Gastrocnemius medialis (tissue), 4 donors: ENCODE measurements at regions not wholly inside any gene's neighbourhood (a gene's known extent, or its start where the extent isn't known, plus 50 kb on each side); places are given as distances from the start of the nearest gene placed in this dataset.

Experiments
- ATAC-seq, 2 donors: fragments of 150-250 bp; one replicate each; pipeline ENCODE4 v1.9.1; 2016
- DNase-seq, 2 donors: peaks; one replicate each; pipeline ENCODE4 v3.0.0-alpha.2; 2019
- H3K27ac ChIP-seq, 4 donors: fragments of 200-600 bp; sonication (generic); 1 replicate in 1 of 4; 2 replicates in 3 of 4; pipeline ENCODE4 v1.5.1; 2016 to 2018; ENCODE audit warnings: mild to moderate bottlenecking in 2 of 4, moderate library complexity in 1 of 4
- H3K27me3 ChIP-seq, 3 donors: fragments of 200-600 bp; sonication (generic) in 2 of 3; 1 replicate in 1 of 3; 2 replicates in 2 of 3; pipeline versions ENCODE4 v1.5.1 to v1.6.0; 2016 to 2019; ENCODE audit warnings: mild to moderate bottlenecking in 1 of 3, moderate library complexity in 1 of 3
- H3K36me3 ChIP-seq, 2 donors: fragments of 200-600 bp; sonication (generic) in 1 of 2; one replicate each; pipeline ENCODE4 v1.5.1; 2017 to 2018
- H3K4me1 ChIP-seq, 2 donors: fragments of 200-600 bp; sonication (generic) in 1 of 2; one replicate each; pipeline ENCODE4 v1.5.1; 2016 to 2017; ENCODE audit warnings: mild to moderate bottlenecking in 2 of 2
- H3K4me3 ChIP-seq, 4 donors: fragments of 200-600 bp; sonication (generic) in 3 of 4; 1 replicate in 1 of 4; 2 replicates in 3 of 4; pipeline ENCODE4 v1.5.1; 2016 to 2019; ENCODE audit warnings: mild to moderate bottlenecking in 2 of 4
- H3K9me3 ChIP-seq, 3 donors: fragments of 200-600 bp; sonication (generic) in 2 of 3; 1 replicate in 1 of 3; 2 replicates in 2 of 3; pipeline ENCODE4 v1.5.1; 2016 to 2019
- POLR2A ChIP-seq, 2 donors: fragments of 450-650 bp; IDR thresholded peaks; one replicate each; pipeline ENCODE4 v1.6.1; 2017; ENCODE audit warnings: antibody characterized with exemption in 2 of 2, mild to moderate bottlenecking in 2 of 2, moderate library complexity in 2 of 2
- in situ Hi-C, 4 donors: fragments of 200-750 bp; cut with MboI; loops; one replicate each; pipeline versions ENCODE4 v1.15.0 to v1.8.0; 2017; ENCODE audit warnings: low sequenced_read_pairs in 4 of 4
- intact Hi-C: fragments of 100-400 bp; cut with DNase I; formaldehyde crosslinking; loops from one replicate; pipeline ENCODE4 v1.15.1; 2023; ENCODE audit warnings: low total_unique reads
- TF ChIP-seq, protein P1 (sequence below), 5 experiments: fragments of 450-650 bp in 3 of 5; fragments of 200-600 bp in 2 of 5; sonication (generic) in 2 of 5; IDR thresholded peaks in 4 of 5; conservative IDR thresholded peaks in 1 of 5; 1 replicate in 4 of 5; 2 replicates in 1 of 5; pipeline ENCODE4 v1.5.1; 2016 to 2019; ENCODE audit warnings: antibody characterized with exemption in 5 of 5, mild to moderate bottlenecking in 3 of 5, moderate library complexity in 3 of 5

DNA sequence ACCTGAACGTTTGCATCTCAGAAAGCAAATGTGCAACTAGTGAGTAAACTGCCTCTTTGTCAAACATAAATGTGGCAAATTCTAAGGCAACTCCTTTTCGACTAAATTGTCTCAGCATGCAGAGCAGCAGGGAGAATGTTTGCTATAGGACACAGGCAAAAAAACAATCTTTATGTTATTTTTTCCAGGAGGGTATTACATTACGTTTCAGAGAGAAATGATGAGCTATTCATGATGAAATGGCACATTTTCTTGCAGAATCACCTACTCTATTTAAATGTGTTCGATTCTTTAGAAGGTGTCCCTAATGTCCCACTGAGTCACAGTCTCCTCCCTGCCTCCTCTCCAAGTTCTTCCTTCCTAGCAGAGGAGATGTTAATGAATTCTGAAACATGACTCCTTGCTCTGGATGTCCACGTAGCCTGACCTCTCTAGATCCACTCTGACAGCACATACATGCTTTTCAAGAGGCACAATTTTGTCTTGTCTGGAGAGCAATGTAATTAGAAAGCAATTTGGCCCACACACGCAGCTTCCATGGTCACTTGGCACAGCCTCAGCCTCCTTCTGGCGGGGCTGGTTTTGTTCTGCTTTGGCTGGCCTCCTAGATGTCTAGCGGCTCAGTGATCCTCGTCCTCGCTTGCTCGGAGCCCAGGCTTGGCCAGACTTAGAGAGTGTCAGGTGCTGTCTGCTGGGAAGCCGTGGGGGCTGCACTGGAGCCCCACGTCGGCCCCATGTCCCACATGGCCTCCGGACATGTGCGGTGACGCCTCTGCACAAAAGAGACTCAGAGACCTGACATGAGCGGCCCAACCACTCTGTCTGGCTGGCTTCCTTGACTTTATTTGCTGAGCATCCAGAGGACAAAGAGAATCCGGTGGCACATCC is 125.7 kb upstream of the ZNF438 start:
- Histone ChIP-seq H3K27ac (peak overlapping the region; percentile 55 to 74 (median 69)), H3K4me3 (peak overlapping the region; percentile 24 to 42 (median 30)), H3K36me3 (no peaks in the 10 kb centered on the region), H3K27me3 (no peaks in the 10 kb centered on the region), H3K4me1 (peaks cover 13 to 25% of the 10 kb centered on the region in 2 donors), H3K9me3 (peaks cover 0 to 5% (median 0%) of the 10 kb centered on the region in 3 donors)
- DNase-seq, result peak in 1 of 2 donors; percentile 28
- intact Hi-C loops (no loop called here), in situ Hi-C loops (no loop called here)
- TF ChIP-seq, protein P1, sequence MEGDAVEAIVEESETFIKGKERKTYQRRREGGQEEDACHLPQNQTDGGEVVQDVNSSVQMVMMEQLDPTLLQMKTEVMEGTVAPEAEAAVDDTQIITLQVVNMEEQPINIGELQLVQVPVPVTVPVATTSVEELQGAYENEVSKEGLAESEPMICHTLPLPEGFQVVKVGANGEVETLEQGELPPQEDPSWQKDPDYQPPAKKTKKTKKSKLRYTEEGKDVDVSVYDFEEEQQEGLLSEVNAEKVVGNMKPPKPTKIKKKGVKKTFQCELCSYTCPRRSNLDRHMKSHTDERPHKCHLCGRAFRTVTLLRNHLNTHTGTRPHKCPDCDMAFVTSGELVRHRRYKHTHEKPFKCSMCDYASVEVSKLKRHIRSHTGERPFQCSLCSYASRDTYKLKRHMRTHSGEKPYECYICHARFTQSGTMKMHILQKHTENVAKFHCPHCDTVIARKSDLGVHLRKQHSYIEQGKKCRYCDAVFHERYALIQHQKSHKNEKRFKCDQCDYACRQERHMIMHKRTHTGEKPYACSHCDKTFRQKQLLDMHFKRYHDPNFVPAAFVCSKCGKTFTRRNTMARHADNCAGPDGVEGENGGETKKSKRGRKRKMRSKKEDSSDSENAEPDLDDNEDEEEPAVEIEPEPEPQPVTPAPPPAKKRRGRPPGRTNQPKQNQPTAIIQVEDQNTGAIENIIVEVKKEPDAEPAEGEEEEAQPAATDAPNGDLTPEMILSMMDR (IDR thresholded peaks at IDR 0.05 in 4 of 5, conservative IDR thresholded peaks at IDR 0.05 in 1 of 5), result no peak
- no peak for TF ChIP-seq POLR2A (IDR thresholded peaks at IDR 0.05)
- peak; percentile 68 to 76 for ATAC-seq

DNA sequence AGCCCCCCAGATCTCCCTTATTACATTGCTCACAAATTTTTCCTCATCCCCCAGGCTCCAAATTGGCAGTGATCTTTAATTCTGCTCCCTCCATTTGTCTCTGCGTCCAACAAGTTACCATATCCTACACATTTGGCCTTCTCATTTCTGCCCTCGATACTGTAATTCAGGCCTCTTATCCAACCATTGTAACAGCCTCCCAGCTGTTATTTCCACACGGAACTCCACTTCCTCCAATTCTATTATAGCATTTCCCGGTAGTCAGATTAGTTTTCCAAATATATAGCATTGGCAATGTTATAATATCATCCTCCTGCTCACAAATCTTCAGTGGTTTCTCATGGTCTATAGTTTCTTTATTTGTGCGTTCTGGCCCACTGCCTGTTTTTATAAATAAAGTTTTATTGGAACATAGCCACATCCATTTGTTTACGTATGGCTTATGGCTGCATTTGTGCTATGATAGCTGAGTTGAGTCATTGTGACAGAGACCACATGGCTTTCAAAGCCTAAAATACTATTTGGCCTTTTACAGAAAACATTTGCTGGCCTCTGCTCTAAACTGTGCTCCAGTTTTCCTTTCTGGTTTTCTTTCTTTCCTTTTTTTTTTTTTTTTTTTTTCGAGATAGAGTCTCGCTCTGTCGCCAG is 126.5 kb upstream of the ZNF438 start:
- Histone ChIP-seq H3K27ac (peak overlapping the region; percentile 55 to 74 (median 69)), H3K4me1 (peaks cover 12 to 18% of the 10 kb centered on the region in 2 donors), H3K36me3 (no peaks in the 10 kb centered on the region), H3K4me3 (peak overlapping the region; percentile 24 to 42 (median 30)), H3K27me3 (no peaks in the 10 kb centered on the region), H3K9me3 (peaks cover 0 to 5% (median 0%) of the 10 kb centered on the region in 3 donors)
- in situ Hi-C loops, result no loop called here
- intact Hi-C loops, result no loop called here
- no peak for TF ChIP-seq POLR2A (IDR thresholded peaks at IDR 0.05)
- TF ChIP-seq, protein P1 (IDR thresholded peaks at IDR 0.05 in 4 of 5, conservative IDR thresholded peaks at IDR 0.05 in 1 of 5), result no peak
- DNase-seq, result no peak
- peak in 1 of 2 donors; percentile 36 for ATAC-seq

DNA sequence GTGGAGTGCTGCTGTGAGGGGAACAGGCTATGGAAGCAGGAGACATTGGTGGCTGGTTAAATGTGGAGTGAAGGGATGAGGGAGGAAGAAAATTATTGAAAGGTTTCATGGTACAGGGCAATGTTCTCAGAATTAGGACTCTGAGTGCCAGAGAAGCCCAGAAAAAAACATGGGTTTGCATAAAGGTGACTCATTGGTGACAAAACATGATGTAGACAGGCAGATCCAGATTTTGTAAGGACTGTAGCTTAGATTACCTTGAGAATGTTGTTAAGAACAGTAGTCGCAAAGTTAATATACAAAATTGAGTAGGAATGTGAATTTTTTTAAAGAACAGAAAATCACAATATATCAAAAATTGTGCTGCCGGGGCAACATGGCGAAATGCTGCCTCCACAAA is 134.9 kb upstream of the ZNF438 start:
- TF ChIP-seq POLR2A (IDR thresholded peaks at IDR 0.05), result no peak
- TF ChIP-seq, protein P1 (IDR thresholded peaks at IDR 0.05 in 4 of 5, conservative IDR thresholded peaks at IDR 0.05 in 1 of 5), result no peak
- H3K36me3 ChIP-seq, result no peaks in the 10 kb centered on the region

DNA sequence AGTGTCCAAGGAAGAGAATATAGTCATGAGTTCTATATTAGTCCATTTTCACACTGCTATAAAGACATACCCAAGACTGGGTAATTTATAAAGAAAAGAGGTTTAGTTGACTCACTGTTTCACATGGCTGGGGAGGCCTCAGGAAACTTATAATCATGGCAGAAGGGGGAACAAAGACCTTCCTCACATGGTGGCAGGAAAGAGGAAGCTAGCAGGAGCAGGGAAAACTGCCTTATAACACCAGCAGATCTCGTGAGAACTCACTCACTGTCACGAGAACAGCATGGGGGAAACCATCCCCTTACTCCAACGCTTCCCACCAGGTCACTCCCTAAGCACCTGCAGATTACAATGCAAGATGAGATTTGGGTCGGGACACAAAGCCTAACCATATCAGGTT is 139.0 kb upstream of the ZNF438 start:
- H3K4me1 ChIP-seq, result no peaks in the 10 kb centered on the region
- in situ Hi-C loops (no loop called here), intact Hi-C loops (no loop called here)
- DNase-seq (no peak), ATAC-seq (no peak)
- no peak overlapping the region for H3K4me3 ChIP-seq
- no peaks in the 10 kb centered on the region for H3K27me3 ChIP-seq
- H3K27ac ChIP-seq, result no peak overlapping the region
- H3K9me3 ChIP-seq, result no peaks in the 10 kb centered on the region
- no peak for TF ChIP-seq POLR2A (IDR thresholded peaks at IDR 0.05)
- TF ChIP-seq, protein P1 (IDR thresholded peaks at IDR 0.05 in 4 of 5, conservative IDR thresholded peaks at IDR 0.05 in 1 of 5), result no peak
- no peaks in the 10 kb centered on the region for H3K36me3 ChIP-seq

More for the DNA sequence above, 134.9 kb upstream of the ZNF438 start:
- H3K27ac ChIP-seq, result no peak overlapping the region
- DNase-seq (no peak), ATAC-seq (no peak)
- no peaks in the 10 kb centered on the region for H3K4me1 ChIP-seq
- no peaks in the 10 kb centered on the region for H3K9me3 ChIP-seq
- H3K27me3 ChIP-seq, result no peaks in the 10 kb centered on the region
- no peak overlapping the region for H3K4me3 ChIP-seq
- in situ Hi-C loops, result no loop called here
- intact Hi-C loops, result no loop called here
